Vagina (tissue), 2 donors: ENCODE measurements at regions not wholly inside any gene's neighbourhood (a gene's known extent, or its start where the extent isn't known, plus 50 kb on each side); places are given as distances from the start of the nearest gene placed in this dataset.

ENCODE experiments used
- DNase-seq, 2 donors: peaks; one replicate each; pipeline ENCODE4 v3.0.0-alpha.2; 2017; ENCODE audit errors: extremely low spot score in 2 of 2
- H3K27ac ChIP-seq: fragments of 200-600 bp; sonication (generic); one replicate; pipeline ENCODE4 v1.5.1; 2019
- H3K27me3 ChIP-seq: fragments of 200-600 bp; sonication (generic); one replicate; pipeline ENCODE4 v1.5.1; 2019
- H3K36me3 ChIP-seq, 2 donors: fragments of 200-600 bp; sonication (generic); one replicate each; pipeline ENCODE4 v1.5.1; 2017 to 2019
- H3K4me1 ChIP-seq: fragments of 200-600 bp; sonication (generic); one replicate; pipeline ENCODE4 v1.5.1; 2019
- H3K4me3 ChIP-seq, 2 donors: fragments of 200-600 bp; sonication (generic); 1 replicate in 1 of 2; 2 replicates in 1 of 2; pipeline ENCODE4 v1.5.1; 2016 to 2019
- H3K9me3 ChIP-seq: fragments of 200-600 bp; sonication (generic); one replicate; pipeline ENCODE4 v1.5.1; 2019
- POLR2A ChIP-seq, 2 donors: fragments of 450-650 bp; IDR thresholded peaks; one replicate each; pipeline ENCODE4 v1.6.1; 2017; ENCODE audit warnings: antibody characterized with exemption in 2 of 2, mild to moderate bottlenecking in 2 of 2, moderate library complexity in 2 of 2
- POLR2AphosphoS5 ChIP-seq, 2 donors: sonication (generic); formaldehyde crosslinking; IDR thresholded peaks; one replicate each; pipeline ENCODE4 v1.9.0; 2017; ENCODE audit warnings: antibody characterized with exemption in 2 of 2, mild to moderate bottlenecking in 2 of 2, low read depth in 1 of 2; ENCODE audit not compliant: insufficient read depth in 1 of 2
- intact Hi-C: fragments of 100-400 bp; cut with DNase I; formaldehyde crosslinking; loops from one replicate; pipeline ENCODE4 v1.15.1; 2023
- TF ChIP-seq, protein P1 (sequence below), 3 experiments: fragments of 450-650 bp in 2 of 3; fragments of 200-600 bp in 1 of 3; sonication (generic) in 1 of 3; IDR thresholded peaks; one replicate each; pipeline ENCODE4 v1.5.1; 2017 to 2019; ENCODE audit warnings: antibody characterized with exemption in 3 of 3, mild to moderate bottlenecking in 2 of 3, moderate library complexity in 2 of 3

DNA sequence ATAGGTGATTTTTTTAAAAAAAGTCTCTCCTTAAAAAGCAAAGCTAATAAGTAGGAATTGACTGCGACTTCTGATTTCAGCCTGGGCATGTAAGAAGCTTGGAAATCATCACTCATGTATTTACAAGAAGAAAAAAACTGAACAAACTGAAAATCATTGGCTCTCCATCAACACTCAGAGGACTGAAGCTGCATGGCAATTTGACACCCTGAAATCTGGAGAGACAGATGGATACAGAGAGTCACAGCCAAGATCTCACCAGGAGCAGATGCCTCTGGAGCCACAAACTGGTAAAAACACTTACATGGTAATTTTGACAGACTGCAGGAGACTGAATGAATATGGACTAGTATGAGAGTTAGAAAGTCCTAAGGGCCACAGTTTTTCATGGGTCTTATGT is 191.2 kb upstream of the TCF21 start:
- TF ChIP-seq POLR2A (IDR thresholded peaks at IDR 0.05) = no peak
- TF ChIP-seq, protein P1, sequence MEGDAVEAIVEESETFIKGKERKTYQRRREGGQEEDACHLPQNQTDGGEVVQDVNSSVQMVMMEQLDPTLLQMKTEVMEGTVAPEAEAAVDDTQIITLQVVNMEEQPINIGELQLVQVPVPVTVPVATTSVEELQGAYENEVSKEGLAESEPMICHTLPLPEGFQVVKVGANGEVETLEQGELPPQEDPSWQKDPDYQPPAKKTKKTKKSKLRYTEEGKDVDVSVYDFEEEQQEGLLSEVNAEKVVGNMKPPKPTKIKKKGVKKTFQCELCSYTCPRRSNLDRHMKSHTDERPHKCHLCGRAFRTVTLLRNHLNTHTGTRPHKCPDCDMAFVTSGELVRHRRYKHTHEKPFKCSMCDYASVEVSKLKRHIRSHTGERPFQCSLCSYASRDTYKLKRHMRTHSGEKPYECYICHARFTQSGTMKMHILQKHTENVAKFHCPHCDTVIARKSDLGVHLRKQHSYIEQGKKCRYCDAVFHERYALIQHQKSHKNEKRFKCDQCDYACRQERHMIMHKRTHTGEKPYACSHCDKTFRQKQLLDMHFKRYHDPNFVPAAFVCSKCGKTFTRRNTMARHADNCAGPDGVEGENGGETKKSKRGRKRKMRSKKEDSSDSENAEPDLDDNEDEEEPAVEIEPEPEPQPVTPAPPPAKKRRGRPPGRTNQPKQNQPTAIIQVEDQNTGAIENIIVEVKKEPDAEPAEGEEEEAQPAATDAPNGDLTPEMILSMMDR (IDR thresholded peaks at IDR 0.05) = no peak
- TF ChIP-seq POLR2AphosphoS5 (IDR thresholded peaks at IDR 0.05; ENCODE audit: insufficient read depth in 1 of 2, low read depth in 1 of 2) = no peak
- H3K9me3 ChIP-seq = no peaks in the 10 kb centered on the region
- H3K27me3 ChIP-seq = no peaks in the 10 kb centered on the region
- H3K36me3 ChIP-seq = no peaks in the 10 kb centered on the region
- no peak for DNase-seq
- no peak overlapping the region for H3K27ac ChIP-seq
- H3K4me3 ChIP-seq = no peak overlapping the region
- intact Hi-C loops = no loop called here
- H3K4me1 ChIP-seq = peaks cover 5% of the 10 kb centered on the region

DNA sequence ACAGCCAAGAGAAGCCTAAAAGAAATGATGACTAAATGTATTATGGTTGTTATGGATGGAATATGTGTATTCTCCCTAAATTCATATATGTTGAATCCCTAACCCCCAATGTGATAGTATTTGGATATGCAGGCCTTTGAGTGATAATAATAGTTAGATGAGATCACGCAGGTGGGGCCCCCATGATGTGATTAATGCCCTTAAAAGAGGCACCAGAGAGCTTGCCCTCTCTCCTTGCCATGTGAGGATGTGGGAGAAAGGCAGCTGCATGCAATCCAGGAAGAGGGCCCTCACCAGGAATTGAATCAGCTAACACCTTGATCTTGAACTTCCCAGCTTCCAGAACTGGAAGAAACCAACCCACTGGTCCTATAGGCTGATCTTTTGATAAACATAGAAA is 190.6 kb upstream of the TCF21 start:
- intact Hi-C loops = no loop called here
- TF ChIP-seq POLR2AphosphoS5 (IDR thresholded peaks at IDR 0.05; ENCODE audit: insufficient read depth in 1 of 2, low read depth in 1 of 2) (no peak), POLR2A (IDR thresholded peaks at IDR 0.05) (no peak)
- TF ChIP-seq, protein P1 (IDR thresholded peaks at IDR 0.05) = no peak
- Histone ChIP-seq H3K4me1 (peaks cover 5% of the 10 kb centered on the region), H3K27me3 (no peaks in the 10 kb centered on the region), H3K27ac (no peak overlapping the region), H3K36me3 (no peaks in the 10 kb centered on the region), H3K9me3 (no peaks in the 10 kb centered on the region), H3K4me3 (no peak overlapping the region)
- no peak for DNase-seq

DNA sequence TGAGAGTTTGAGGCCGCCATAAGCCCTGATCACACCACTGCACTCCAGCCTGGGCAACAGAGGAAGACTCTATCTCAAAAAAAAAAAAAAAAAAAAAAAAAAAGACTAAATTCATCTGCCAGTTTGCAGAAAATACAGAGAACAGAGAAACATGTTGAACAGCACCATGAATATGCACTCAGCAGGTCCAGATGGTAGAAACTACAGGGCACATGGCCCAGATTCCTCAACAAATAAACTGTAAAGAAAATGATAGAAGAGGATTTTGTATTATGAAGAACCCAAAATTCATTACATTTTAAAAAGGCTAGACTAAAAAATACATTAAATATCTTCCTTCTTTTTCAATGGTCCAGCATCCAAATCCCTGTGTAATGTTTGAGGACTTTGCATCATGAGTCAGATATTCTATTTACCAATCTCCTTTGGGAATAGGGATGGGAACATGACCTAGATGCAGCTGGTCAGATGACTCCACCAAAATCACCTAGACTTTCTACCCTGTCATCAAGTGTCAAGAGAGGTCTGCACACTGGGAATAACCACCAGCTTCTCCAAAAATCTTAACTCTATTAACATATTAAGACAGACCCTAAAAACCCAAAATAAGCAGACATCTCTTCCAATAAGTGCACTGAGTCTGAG is 189.1 kb upstream of the TCF21 start:
- no peak overlapping the region for H3K27ac ChIP-seq
- no peak overlapping the region for H3K4me3 ChIP-seq
- H3K27me3 ChIP-seq = no peaks in the 10 kb centered on the region
- H3K36me3 ChIP-seq = no peaks in the 10 kb centered on the region
- TF ChIP-seq, protein P1 (IDR thresholded peaks at IDR 0.05) = no peak
- TF ChIP-seq POLR2AphosphoS5 (IDR thresholded peaks at IDR 0.05; ENCODE audit: insufficient read depth in 1 of 2, low read depth in 1 of 2) (no peak), POLR2A (IDR thresholded peaks at IDR 0.05) (no peak)
- DNase-seq = no peak
- intact Hi-C loops = no loop called here
- H3K4me1 ChIP-seq = peaks cover 9% of the 10 kb centered on the region
- H3K9me3 ChIP-seq = no peaks in the 10 kb centered on the region

DNA sequence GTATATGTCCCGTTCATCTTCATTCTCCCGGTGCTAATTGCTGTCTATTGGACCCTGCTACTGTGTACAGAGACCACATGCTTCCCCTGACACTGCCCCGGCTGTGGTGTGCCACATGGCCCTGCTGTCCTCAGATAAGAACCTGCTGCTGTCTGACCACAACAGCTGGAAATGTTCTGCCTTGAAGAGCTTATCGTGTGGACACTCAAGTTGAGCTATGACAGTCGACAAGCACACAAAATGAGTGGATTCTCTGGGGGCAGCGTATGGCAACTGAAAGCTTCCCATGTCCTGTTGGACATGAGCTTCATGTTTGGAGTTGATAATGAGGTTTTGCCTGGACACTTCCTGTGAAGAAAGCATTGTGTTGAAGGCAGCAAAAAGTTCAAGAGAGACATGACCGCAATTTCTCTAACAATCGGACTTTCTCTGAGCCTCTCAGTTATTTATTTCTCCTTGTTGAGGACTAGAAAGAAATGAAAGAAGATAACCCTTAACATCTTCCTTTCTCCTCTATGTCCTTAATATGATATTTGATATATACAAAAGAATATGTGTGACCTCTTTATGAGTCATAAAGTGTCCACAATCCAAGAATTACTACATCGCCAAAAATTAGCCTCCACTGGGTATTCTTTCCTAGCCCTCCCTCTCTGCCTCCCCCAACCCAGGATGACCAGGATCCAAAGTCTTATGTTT is 187.1 kb upstream of the TCF21 start:
- Histone ChIP-seq H3K9me3 (no peaks in the 10 kb centered on the region), H3K4me3 (no peak overlapping the region), H3K27me3 (no peaks in the 10 kb centered on the region), H3K36me3 (no peaks in the 10 kb centered on the region), H3K27ac (no peak overlapping the region), H3K4me1 (peaks cover 9% of the 10 kb centered on the region)
- intact Hi-C loops = no loop called here
- TF ChIP-seq, protein P1 (IDR thresholded peaks at IDR 0.05) = no peak
- TF ChIP-seq POLR2AphosphoS5 (IDR thresholded peaks at IDR 0.05; ENCODE audit: insufficient read depth in 1 of 2, low read depth in 1 of 2) = no peak
- TF ChIP-seq POLR2A (IDR thresholded peaks at IDR 0.05) = no peak
- no peak for DNase-seq

DNA sequence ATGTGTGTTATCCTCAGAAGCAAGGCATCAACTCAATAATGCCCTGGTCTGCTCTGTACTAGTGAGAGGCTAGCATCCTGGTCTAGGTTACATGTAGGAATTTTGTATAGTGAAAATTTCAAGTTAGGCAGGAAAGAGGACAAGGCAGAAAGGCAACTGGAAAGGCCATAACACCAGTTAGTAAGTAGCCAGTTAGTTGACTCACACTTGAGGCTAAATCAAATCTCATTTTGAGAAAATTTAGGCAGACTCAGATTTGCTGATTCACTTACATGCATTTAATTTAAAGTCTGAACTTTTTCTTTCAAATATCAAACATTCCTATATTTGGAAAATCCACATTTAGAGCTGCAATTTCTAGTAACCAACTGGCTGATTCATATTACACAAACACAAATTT is 184.5 kb upstream of the TCF21 start:
- no peak for TF ChIP-seq POLR2A (IDR thresholded peaks at IDR 0.05)
- TF ChIP-seq, protein P1 (IDR thresholded peaks at IDR 0.05) = no peak
- TF ChIP-seq POLR2AphosphoS5 (IDR thresholded peaks at IDR 0.05; ENCODE audit: insufficient read depth in 1 of 2, low read depth in 1 of 2) = no peak
- H3K4me3 ChIP-seq = no peak overlapping the region
- DNase-seq = no peak
- H3K4me1 ChIP-seq = peaks cover 8% of the 10 kb centered on the region
- H3K9me3 ChIP-seq = no peaks in the 10 kb centered on the region
- H3K27me3 ChIP-seq = no peaks in the 10 kb centered on the region
- H3K27ac ChIP-seq = no peak overlapping the region
- H3K36me3 ChIP-seq = no peaks in the 10 kb centered on the region
- intact Hi-C loops = no loop called here
